ENCODE measurements at regions not wholly inside any gene's neighbourhood (a gene's known extent, or its start where the extent isn't known, plus 50 kb on each side); places are given as distances from the start of the nearest gene placed in this dataset.

- no peak overlapping the region for H3K4me3 ChIP-seq (replicated peaks; ENCODE audit: low read depth, low read length)
- DNase-seq (ENCODE audit: low read depth) = no peak
- TF ChIP-seq CTCF (IDR thresholded peaks at IDR 0.05; ENCODE audit: low read length, missing control alignments) = no peak
Measured at GRCh38 chr3:6222069-6222468, 638.8 kb upstream of the GRM7 start.

GRCh38 chr3:6223572-6223971, 637.3 kb upstream of the GRM7 start:
- DNase-seq (ENCODE audit: low read depth) = no peak
- TF ChIP-seq CTCF (IDR thresholded peaks at IDR 0.05; ENCODE audit: low read length, missing control alignments) = no peak

GRCh38 chr3:6228958-6229683, 631.8 kb upstream of the GRM7 start:
- no peak for TF ChIP-seq CTCF (IDR thresholded peaks at IDR 0.05; ENCODE audit: low read length, missing control alignments)
- H3K4me3 ChIP-seq (replicated peaks; ENCODE audit: low read depth, low read length) = no peak overlapping the region
- DNase-seq (ENCODE audit: low read depth) = no peak

More at GRCh38 chr3:6223572-6223971, 637.3 kb upstream of the GRM7 start:
- no peak overlapping the region for H3K4me3 ChIP-seq (replicated peaks; ENCODE audit: low read depth, low read length)

GRCh38 chr3:6229778-6230410, 631.0 kb upstream of the GRM7 start:
- DNase-seq (ENCODE audit: low read depth) = no peak
- H3K4me3 ChIP-seq (replicated peaks; ENCODE audit: low read depth, low read length) = no peak overlapping the region
- TF ChIP-seq CTCF (IDR thresholded peaks at IDR 0.05; ENCODE audit: low read length, missing control alignments) = no peak

GRCh38 chr3:6242104-6242503, 618.8 kb upstream of the GRM7 start:
- TF ChIP-seq CTCF (IDR thresholded peaks at IDR 0.05; ENCODE audit: low read length, missing control alignments) = no peak
- no peak overlapping the region for H3K4me3 ChIP-seq (replicated peaks; ENCODE audit: low read depth, low read length)
- DNase-seq (ENCODE audit: low read depth) = no peak

GRCh38 chr3:6248528-6248927, 612.4 kb upstream of the GRM7 start:
- H3K4me3 ChIP-seq (replicated peaks; ENCODE audit: low read depth, low read length) = no peak overlapping the region
- no peak for TF ChIP-seq CTCF (IDR thresholded peaks at IDR 0.05; ENCODE audit: low read length, missing control alignments)
- DNase-seq (ENCODE audit: low read depth) = no peak

- H3K4me3 ChIP-seq (replicated peaks; ENCODE audit: low read depth, low read length) = no peak overlapping the region
- TF ChIP-seq CTCF (IDR thresholded peaks at IDR 0.05; ENCODE audit: low read length, missing control alignments) = no peak
- no peak for DNase-seq (ENCODE audit: low read depth)
Measured at GRCh38 chr3:6249679-6250078, 611.2 kb upstream of the GRM7 start.
